HL-60 (cell line): ENCODE measurements at regions not wholly inside any gene's neighbourhood (a gene's known extent, or its start where the extent isn't known, plus 50 kb on each side); places are given as distances from the start of the nearest gene placed in this dataset.

Experiments used
- DNase-seq, 2 experiments: peaks; one replicate each; pipeline ENCODE4 v3.0.0-alpha.2; 2010 to 2020; ENCODE audit warnings: low read depth in 1 of 2, low spot score in 1 of 2
- H3K27ac ChIP-seq: fragments of 250-450 bp; sonication (Bioruptor Pico); replicated peaks from 2 replicates; pipeline ENCODE4 v1.5.1; 2020; ENCODE audit warnings: mild to moderate bottlenecking, moderate library complexity
- H3K27me3 ChIP-seq: fragments of 250-450 bp; sonication (Bioruptor Pico); 2 replicates; pipeline ENCODE4 v1.5.1; 2021; ENCODE audit warnings: mild to moderate bottlenecking, moderate library complexity; ENCODE audit not compliant: insufficient read depth, poor library complexity, severe bottlenecking
- H3K4me3 ChIP-seq: replicated peaks from 2 replicates; pipeline ENCODE4 v1.5.1; 2011; ENCODE audit warnings: mild to moderate bottlenecking, control low read depth, low read length; ENCODE audit not compliant: insufficient read depth
- CTCF ChIP-seq: IDR thresholded peaks from one replicate; pipeline ENCODE4 v1.5.1; 2011; ENCODE audit warnings: low read length, control low read depth, inconsistent platforms; ENCODE audit not compliant: insufficient read depth
- GABPA ChIP-seq: IDR thresholded peaks from 2 replicates; pipeline ENCODE4 v1.6.1; 2012; ENCODE audit warnings: low read depth
- POLR2AphosphoS5 ChIP-seq: IDR thresholded peaks from 2 replicates; pipeline ENCODE4 v1.6.1; 2012; ENCODE audit warnings: low read depth
- SPI1 ChIP-seq: IDR thresholded peaks from 2 replicates; pipeline ENCODE4 v1.6.1; 2012; ENCODE audit warnings: low read depth, mild to moderate bottlenecking, borderline replicate concordance
- TF ChIP-seq, protein P1 (sequence below): IDR thresholded peaks from 2 replicates; pipeline ENCODE4 v1.6.1; 2012; ENCODE audit warnings: low read depth; ENCODE audit not compliant: insufficient replicate concordance

GRCh38 chr3:163919154-163919553 is 1159.1 kb downstream of the SI start:
- Histone ChIP-seq H3K4me3 (no peak overlapping the region), H3K27me3 (no peaks in the 10 kb centered on the region), H3K27ac (no peak overlapping the region)
- no peak for DNase-seq
- TF ChIP-seq SPI1 (no peak), GABPA (no peak), CTCF (no peak), POLR2AphosphoS5 (no peak)
- TF ChIP-seq, protein P1, sequence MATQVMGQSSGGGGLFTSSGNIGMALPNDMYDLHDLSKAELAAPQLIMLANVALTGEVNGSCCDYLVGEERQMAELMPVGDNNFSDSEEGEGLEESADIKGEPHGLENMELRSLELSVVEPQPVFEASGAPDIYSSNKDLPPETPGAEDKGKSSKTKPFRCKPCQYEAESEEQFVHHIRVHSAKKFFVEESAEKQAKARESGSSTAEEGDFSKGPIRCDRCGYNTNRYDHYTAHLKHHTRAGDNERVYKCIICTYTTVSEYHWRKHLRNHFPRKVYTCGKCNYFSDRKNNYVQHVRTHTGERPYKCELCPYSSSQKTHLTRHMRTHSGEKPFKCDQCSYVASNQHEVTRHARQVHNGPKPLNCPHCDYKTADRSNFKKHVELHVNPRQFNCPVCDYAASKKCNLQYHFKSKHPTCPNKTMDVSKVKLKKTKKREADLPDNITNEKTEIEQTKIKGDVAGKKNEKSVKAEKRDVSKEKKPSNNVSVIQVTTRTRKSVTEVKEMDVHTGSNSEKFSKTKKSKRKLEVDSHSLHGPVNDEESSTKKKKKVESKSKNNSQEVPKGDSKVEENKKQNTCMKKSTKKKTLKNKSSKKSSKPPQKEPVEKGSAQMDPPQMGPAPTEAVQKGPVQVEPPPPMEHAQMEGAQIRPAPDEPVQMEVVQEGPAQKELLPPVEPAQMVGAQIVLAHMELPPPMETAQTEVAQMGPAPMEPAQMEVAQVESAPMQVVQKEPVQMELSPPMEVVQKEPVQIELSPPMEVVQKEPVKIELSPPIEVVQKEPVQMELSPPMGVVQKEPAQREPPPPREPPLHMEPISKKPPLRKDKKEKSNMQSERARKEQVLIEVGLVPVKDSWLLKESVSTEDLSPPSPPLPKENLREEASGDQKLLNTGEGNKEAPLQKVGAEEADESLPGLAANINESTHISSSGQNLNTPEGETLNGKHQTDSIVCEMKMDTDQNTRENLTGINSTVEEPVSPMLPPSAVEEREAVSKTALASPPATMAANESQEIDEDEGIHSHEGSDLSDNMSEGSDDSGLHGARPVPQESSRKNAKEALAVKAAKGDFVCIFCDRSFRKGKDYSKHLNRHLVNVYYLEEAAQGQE: no peak

DNA sequence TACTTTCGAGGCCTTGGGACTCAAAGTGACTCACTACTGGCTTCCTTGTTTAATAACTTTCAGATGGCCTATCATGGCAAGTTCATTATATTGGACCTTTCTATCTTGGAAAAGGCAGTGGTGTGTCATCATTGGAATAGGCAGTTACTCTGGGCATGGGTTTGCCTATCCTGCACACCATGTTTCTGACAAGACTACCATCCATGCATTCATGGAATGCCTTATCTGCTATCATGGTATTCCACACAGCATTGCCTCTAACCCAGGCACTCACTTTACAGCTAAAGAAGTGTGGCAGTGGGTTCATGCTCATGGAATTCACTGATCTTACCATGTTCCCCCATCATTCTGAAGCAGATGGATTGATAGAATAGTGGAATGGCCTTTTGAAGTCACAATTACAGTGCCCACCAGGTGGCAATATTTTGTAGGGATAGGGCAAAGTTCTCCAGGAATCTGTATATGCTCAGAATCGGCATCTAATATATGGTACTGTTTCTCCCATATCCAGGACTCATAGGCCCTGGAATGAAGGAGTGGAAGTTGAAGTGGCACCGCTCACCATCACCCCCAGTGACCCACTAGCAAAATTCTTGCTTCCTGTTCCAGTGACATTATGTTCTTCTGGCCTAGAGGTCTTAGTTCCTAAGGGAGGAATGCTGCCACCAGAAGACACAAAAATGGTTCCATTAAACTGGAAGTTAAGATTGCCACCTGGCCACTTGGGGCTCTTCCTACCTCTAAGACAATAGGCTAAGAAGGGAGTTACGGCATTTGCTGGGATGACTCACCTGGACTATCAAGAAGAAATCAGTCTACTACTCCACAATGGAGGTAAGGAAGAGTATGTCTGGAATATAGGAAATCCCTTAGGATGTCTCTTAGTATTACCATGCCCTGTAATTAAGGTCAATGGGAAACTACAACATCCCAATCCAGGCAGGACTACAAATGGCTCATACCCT is 1161.4 kb downstream of the SI start:
- TF ChIP-seq POLR2AphosphoS5 (no peak), SPI1 (no peak), GABPA (no peak), CTCF (no peak)
- TF ChIP-seq, protein P1: no peak
- H3K27me3 ChIP-seq: no peaks in the 10 kb centered on the region
- H3K4me3 ChIP-seq: no peak overlapping the region
- no peak for DNase-seq
- no peak overlapping the region for H3K27ac ChIP-seq

DNA sequence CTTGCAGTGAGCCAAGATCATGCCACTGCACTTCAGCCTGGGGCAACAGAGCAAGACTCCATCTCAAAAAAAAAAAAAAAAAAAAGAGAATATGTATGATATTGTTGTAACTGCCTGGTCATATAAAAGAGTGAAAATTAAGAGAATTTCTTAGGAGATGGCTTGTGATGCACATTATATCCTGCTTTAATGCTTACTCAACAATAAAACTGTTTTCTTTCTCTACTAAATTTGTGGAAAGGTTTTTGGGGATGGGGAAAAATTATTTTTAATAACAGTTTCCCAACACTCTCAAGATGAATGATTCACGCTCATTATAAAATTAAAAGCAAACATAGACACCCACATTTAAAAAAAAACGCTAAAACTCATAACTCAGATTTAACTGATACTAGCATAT is 1163.0 kb downstream of the SI start:
- no peak for TF ChIP-seq GABPA
- TF ChIP-seq, protein P1: no peak
- no peak for TF ChIP-seq POLR2AphosphoS5
- TF ChIP-seq SPI1: no peak
- TF ChIP-seq CTCF: no peak

More for the DNA sequence above, 1163.0 kb downstream of the SI start:
- DNase-seq: no peak
- no peak overlapping the region for H3K4me3 ChIP-seq
- no peaks in the 10 kb centered on the region for H3K27me3 ChIP-seq
- H3K27ac ChIP-seq: no peak overlapping the region
